GM21390 (cell line): ENCODE measurements at regions not wholly inside any gene's neighbourhood (a gene's known extent, or its start where the extent isn't known, plus 50 kb on each side); places are given as distances from the start of the nearest gene placed in this dataset.

Experiments used
- ATAC-seq: cut with Tn5 transposase; IDR thresholded peaks from one replicate; pipeline ENCODE4 v1.9.1; 2021; ENCODE audit not compliant: unreplicated experiment

DNA sequence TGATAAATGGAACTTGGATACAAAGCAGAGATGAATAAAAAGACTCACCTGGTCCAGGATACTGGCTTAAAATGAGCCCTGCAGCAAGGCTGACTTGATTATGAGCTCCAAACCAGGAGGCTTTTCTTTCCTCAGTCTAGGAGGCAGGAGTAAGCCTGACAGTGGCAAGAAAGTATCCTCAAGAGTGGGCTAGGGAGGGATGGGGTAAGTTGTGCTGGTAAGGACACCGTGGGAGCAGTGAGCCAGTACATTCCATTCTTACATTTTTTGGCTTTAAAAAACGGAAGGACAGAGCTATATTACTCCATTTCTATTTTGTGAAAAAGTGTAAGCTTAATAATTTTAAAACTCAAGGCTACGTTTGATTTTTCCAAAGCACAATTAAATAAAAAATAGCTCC is 187.1 kb upstream of the DDI1 start:
- no peak for ATAC-seq

DNA sequence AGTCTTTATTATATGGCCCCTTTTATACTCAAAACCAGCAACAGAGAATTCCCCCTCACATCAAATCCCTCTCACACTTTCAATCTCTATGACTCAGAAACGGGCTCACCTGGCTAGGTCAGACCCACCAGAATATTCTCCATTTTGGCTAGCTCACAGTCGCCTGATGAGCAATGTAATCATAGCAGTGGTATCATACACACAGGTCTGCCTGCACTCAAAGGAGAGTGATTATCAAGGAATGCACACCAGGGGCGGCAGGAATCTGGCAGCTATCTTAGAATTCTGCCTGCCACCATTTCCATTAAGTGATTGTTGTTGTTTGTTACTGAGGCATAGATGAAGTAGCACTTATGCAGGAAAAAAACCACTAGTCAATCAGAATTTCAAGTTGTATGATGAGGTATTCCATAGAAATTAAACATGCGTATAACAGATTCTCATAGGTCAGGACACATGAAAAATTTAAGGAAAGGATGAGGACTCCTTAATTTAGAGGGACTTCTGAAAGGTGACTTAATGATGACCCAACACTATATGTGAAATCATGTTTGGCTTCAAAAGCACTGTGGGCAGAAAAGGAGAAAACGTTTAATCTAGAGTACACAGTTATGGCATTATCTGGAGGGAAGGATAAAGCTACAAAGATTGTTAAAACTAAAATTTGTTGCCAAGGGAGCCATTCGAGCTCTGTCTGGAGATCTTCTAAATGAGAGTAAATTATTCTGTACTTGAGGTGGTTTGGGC is 185.8 kb upstream of the DDI1 start:
- ATAC-seq, result no peak

DNA sequence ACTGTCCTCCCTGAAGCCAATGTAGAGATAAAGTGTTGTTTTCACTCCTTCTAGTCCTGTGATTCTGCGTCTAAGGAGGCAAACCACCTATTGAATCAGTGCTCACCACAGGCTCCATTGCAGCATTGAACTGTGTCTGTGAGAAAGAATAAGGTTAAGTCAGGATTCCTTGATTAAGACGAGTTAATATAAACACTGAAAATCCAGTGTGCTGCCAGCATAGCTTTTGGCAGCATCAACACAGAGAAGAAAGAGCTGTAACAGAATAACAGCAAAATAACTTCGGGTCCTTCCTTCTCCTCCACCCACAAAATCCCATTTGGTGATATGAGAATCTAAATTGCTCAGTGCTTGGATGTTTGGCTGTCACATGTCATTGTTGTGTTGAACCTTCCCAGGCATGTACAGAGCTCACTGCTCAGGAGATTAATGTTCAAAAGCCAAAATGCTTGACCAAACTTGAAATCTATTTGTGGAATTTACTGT is 185.2 kb upstream of the DDI1 start:
- ATAC-seq, result no peak
